Neuron (in vitro differentiated cells): ENCODE measurements at regions not wholly inside any gene's neighbourhood (a gene's known extent, or its start where the extent isn't known, plus 50 kb on each side); places are given as distances from the start of the nearest gene placed in this dataset.
"Not testable (repeated sequence)": the region's sequence is repeated elsewhere in the genome, so short reads cannot be mapped to it uniquely, and the experiment has no call there.

ENCODE experiments used
- H2AFZ ChIP-seq: one replicate; pipeline ENCODE4 v1.6.1; 2013; ENCODE audit warnings: low read depth, mild to moderate bottlenecking, inconsistent platforms, low read length, moderate library complexity
- H3K27me3 ChIP-seq: one replicate; pipeline ENCODE4 v1.6.1; 2013; ENCODE audit warnings: low read length; ENCODE audit not compliant: insufficient read depth
- H3K36me3 ChIP-seq: one replicate; pipeline ENCODE4 v1.6.1; 2013; ENCODE audit warnings: low read length; ENCODE audit not compliant: insufficient read depth
- H3K4me1 ChIP-seq: one replicate; pipeline ENCODE4 v1.6.1; 2013; ENCODE audit warnings: low read length; ENCODE audit not compliant: insufficient read depth
- H3K4me3 ChIP-seq: 2 replicates; pipeline ENCODE4 v1.5.1; 2013; ENCODE audit warnings: mild to moderate bottlenecking, low read length, moderate library complexity
- H3K9me3 ChIP-seq: one replicate; pipeline ENCODE4 v1.6.1; 2013; ENCODE audit warnings: low read length

- no peaks in the 10 kb centered on the region for H3K4me1 ChIP-seq
- H2AFZ ChIP-seq, result no peak overlapping the region
- no peaks in the 10 kb centered on the region for H3K36me3 ChIP-seq
- no peak overlapping the region for H3K4me3 ChIP-seq
- H3K9me3 ChIP-seq, result no peaks in the 10 kb centered on the region
- H3K27me3 ChIP-seq, result no peaks in the 10 kb centered on the region
Measured at GRCh38 chr5:18370531-18370930, 736.3 kb downstream of the TAF11L14 start.

GRCh38 chr5:18375641-18376040 lies 741.4 kb downstream of the TAF11L14 start:
- Histone ChIP-seq H3K9me3 (no peaks in the 10 kb centered on the region), H3K4me3 (no peak overlapping the region), H3K36me3 (no peaks in the 10 kb centered on the region), H2AFZ (no peak overlapping the region), H3K4me1 (no peaks in the 10 kb centered on the region), H3K27me3 (no peaks in the 10 kb centered on the region)

- peaks cover 3% of the 10 kb centered on the region for H3K4me1 ChIP-seq
- no peaks in the 10 kb centered on the region for H3K36me3 ChIP-seq
- H3K4me3 ChIP-seq, result no peak overlapping the region
- H2AFZ ChIP-seq, result no peak overlapping the region
- no peaks in the 10 kb centered on the region for H3K9me3 ChIP-seq
- no peaks in the 10 kb centered on the region for H3K27me3 ChIP-seq
Measured at GRCh38 chr5:18378066-18378465, 743.8 kb downstream of the TAF11L14 start.

DNA sequence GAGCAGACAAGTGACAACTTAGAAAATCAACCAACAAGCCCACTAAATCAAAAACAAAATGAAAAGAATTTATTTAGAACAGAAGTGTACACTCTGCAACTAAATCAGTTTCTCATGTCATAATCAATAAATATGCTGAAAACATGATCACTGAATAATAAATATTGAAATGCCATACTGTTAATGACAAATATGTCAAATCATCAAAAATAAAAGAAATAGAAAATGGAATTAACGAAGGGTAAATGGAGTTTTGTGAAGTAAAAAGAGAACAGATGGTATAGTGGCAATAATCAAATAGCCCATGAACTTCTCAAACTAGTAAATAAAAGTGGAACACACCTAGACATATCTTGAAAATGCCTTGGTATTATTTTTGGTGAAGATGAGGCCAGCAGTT lies 744.9 kb downstream of the TAF11L14 start:
- Histone ChIP-seq H2AFZ (no peak overlapping the region), H3K9me3 (no peaks in the 10 kb centered on the region), H3K27me3 (no peaks in the 10 kb centered on the region), H3K36me3 (no peaks in the 10 kb centered on the region), H3K4me3 (no peak overlapping the region), H3K4me1 (peaks cover 3% of the 10 kb centered on the region)

DNA sequence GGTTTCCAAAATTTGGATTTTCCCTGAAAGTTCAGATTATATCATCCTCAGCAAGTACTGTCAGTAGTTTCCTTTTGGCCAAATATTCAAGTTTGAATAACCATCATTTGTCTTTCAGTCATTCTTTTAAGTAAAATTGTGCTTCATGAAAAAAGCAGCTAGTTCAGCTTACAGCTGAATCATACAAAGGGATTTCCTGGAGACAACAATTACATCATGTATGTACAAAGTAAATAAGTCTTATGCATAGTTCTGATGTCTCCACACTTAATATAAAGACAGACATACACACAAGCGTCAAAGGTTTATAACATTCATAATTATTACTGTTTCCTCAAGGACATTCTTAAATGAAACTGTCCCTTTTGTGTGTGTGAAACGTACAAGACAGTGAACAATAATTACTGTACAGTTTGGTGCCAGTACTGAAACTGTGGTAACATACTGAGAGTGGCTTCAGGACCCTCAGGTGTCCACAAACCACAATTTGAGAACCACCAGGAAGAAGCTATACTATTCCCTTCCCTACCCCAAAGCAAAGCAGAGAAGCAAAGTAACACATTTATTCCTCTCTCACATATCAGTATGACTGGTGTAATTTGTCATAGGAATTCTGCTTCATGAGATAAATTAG lies 746.6 kb downstream of the TAF11L14 start:
- H3K9me3 ChIP-seq, result peaks cover 1% of the 10 kb centered on the region
- H3K4me3 ChIP-seq, result no peak overlapping the region
- H3K27me3 ChIP-seq, result no peaks in the 10 kb centered on the region
- no peaks in the 10 kb centered on the region for H3K36me3 ChIP-seq
- H3K4me1 ChIP-seq, result peaks cover 3% of the 10 kb centered on the region
- H2AFZ ChIP-seq, result no peak overlapping the region

- Histone ChIP-seq H3K4me3 (no peak overlapping the region), H2AFZ (peak overlapping the region; percentile 23), H3K36me3 (no peaks in the 10 kb centered on the region), H3K9me3 (no peaks in the 10 kb centered on the region), H3K27me3 (no peaks in the 10 kb centered on the region), H3K4me1 (peaks cover 40% of the 10 kb centered on the region)
Measured at GRCh38 chr5:18393565-18394442, 759.5 kb downstream of the TAF11L14 start.

GRCh38 chr5:18394443-18394804 lies 760.2 kb downstream of the TAF11L14 start:
- H3K4me1 ChIP-seq, result peaks cover 34% of the 10 kb centered on the region
- peak overlapping the region; percentile 30 for H2AFZ ChIP-seq
- no peaks in the 10 kb centered on the region for H3K9me3 ChIP-seq
- H3K4me3 ChIP-seq, result no peak overlapping the region
- no peaks in the 10 kb centered on the region for H3K36me3 ChIP-seq
- no peaks in the 10 kb centered on the region for H3K27me3 ChIP-seq

- peaks cover 30% of the 10 kb centered on the region for H3K4me1 ChIP-seq
- H3K4me3 ChIP-seq, result no peak overlapping the region
- no peaks in the 10 kb centered on the region for H3K9me3 ChIP-seq
- H2AFZ ChIP-seq, result peak overlapping the region; percentile 30
- no peaks in the 10 kb centered on the region for H3K27me3 ChIP-seq
- H3K36me3 ChIP-seq, result no peaks in the 10 kb centered on the region
Measured at GRCh38 chr5:18395126-18396110, 761.2 kb downstream of the TAF11L14 start.

GRCh38 chr5:18397371-18397770 lies 763.1 kb downstream of the TAF11L14 start:
- no peaks in the 10 kb centered on the region for H3K9me3 ChIP-seq

DNA sequence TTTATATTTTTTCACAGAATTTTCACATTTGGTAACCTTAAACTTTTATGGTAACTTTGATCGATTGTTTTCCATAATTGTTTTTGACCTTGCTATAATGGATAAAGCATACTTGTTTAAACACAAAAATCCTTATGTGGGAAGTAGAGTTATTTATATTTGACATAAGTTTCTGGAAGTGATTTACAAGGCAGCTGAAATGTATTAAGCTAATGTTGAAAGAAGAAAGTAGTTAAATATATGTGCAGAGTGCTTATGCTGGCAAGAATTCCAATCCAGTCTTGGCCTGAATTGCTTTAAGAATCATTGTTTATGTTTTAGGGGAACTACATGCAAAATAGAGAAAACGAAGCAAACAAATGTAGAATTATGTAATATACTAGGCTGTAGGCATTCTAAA lies 763.6 kb downstream of the TAF11L14 start:
- H3K4me3 ChIP-seq, result no peak overlapping the region
- no peak overlapping the region for H2AFZ ChIP-seq
- peaks cover 27% of the 10 kb centered on the region for H3K4me1 ChIP-seq
- no peaks in the 10 kb centered on the region for H3K9me3 ChIP-seq
- H3K36me3 ChIP-seq, result no peaks in the 10 kb centered on the region
- no peaks in the 10 kb centered on the region for H3K27me3 ChIP-seq

More at GRCh38 chr5:18397371-18397770, 763.1 kb downstream of the TAF11L14 start:
- Histone ChIP-seq H3K4me1 (peaks cover 30% of the 10 kb centered on the region), H3K27me3 (no peaks in the 10 kb centered on the region), H2AFZ (no peak overlapping the region), H3K36me3 (no peaks in the 10 kb centered on the region), H3K4me3 (no peak overlapping the region)

DNA sequence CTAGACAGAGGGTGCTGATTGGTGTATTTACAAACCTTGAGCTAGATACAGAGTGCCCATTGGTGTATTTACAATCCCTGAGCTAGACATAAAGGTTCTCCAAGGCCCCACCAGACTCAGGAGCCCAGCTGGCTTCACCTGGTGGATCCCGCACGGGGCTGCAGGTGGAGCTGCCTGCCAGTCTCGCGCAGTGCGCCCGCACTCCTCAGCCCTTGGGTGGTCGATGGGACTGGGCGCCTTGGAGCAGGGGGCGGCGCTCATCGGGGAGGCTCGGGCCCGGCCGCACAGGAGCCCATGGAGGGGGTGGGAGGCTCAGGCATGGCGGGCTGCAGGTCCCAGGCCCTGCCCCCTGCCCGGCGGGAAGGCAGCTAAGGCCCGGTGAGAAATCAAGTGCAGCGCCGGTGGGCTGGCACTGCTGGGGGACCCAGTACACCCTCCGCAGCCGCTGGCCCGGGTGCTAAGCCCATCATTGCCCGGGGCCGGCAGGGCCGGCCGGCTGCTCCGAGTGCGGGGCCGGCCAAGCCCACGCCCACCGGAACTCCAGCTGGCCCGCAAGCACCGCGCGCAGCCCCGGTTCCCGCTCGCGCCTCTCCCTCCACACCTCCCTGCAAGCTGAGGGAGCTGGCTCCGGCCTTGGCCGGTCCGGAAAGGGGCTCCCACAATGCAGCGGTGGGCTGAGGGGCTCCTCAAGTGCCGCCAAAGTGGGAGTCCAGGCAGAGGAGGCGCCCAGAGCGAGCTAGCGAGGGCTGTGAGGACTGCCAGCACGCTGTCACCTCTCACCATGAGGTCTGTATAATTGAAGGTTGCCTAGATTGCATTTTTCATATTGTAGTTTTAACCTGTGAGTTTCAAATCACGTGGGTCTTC lies 765.4 kb downstream of the TAF11L14 start:
- not testable (repeated sequence) for H2AFZ ChIP-seq, H3K36me3 ChIP-seq, H3K27me3 ChIP-seq, H3K9me3 ChIP-seq, H3K4me3 ChIP-seq
- peaks cover 12% of the 10 kb centered on the region for H3K4me1 ChIP-seq

DNA sequence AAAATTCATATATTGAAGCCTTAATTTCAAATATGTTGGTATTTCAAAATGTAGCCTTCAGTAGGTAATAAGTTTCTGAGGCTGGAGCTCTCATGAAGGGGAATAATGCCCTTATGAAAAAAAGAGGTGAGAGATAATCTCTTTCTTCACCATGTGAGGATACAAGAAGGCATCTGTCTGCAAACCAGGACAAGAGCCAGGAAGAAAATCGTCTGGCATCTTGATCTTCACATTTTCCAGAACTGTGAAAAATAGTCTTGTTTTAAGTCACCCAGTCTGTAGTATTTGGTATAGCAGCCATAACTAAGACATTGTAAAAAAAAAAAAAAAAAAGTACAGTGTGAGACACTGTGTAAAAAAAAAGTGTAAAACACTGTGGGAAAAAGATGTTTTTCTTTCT lies 768.9 kb downstream of the TAF11L14 start:
- Histone ChIP-seq H3K4me3 (no peak overlapping the region), H2AFZ (no peak overlapping the region), H3K36me3 (no peaks in the 10 kb centered on the region), H3K4me1 (no peaks in the 10 kb centered on the region), H3K27me3 (no peaks in the 10 kb centered on the region), H3K9me3 (no peaks in the 10 kb centered on the region)
